ENCODE measurements at regions not wholly inside any gene's neighbourhood (a gene's known extent, or its start where the extent isn't known, plus 50 kb on each side); places are given as distances from the start of the nearest gene placed in this dataset.
"Not testable (repeated sequence)": the region's sequence is repeated elsewhere in the genome, so short reads cannot be mapped to it uniquely, and the experiment has no call there.

- no peaks in the 10 kb centered on the region for H3K9me3 Mint-ChIP-seq
- no peak for ATAC-seq (replicated peaks)
- no peaks in the 10 kb centered on the region for H3K4me1 Mint-ChIP-seq
- H3K36me3 Mint-ChIP-seq (ENCODE audit: low read depth) = no peaks in the 10 kb centered on the region
- no peaks in the 10 kb centered on the region for H3K27me3 Mint-ChIP-seq
- H3K27ac Mint-ChIP-seq = no peak overlapping the region
- H3K4me3 Mint-ChIP-seq = no peak overlapping the region
These were observed 52.3 kb upstream of the ZNF33B start for GRCh38 chr10:42690449-42691360.

DNA sequence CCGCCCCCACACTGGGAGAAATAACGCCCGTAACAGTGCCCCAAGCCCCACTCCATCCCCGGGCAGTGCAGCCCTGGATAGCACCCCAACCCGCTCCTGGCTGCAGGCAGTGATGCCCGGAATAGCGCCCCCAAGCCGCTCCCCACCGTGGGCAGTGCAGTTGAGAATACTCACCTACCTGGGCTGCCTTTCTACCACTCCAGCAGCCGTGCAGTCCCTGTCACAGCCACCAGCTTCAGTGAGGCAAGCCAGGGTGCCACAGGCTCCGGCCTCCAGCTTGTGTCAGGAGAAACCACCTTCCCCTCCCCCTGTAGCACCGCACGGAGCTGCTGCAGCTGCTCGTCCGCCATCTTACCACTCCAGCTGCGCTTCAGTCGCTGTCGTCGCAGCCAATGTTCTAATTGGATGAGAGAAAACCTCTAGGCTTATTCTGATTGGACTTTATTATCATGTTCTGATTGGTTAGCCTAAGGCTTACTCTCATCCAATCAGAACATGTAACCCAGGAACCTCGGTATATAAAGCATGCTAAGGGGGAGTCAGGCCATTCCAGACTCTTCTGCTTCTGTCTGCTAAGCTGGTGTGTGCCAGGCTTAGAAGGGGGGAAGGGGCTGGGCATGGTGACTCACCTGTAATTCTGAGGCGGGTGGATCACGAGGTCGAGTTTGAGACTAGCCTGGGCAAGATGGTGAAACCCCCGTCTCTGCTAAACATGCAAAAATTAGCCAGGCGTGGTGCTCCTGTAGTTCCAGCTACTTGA lies 53.2 kb upstream of the ZNF33B start:
- no peaks in the 10 kb centered on the region for H3K36me3 Mint-ChIP-seq (ENCODE audit: low read depth)
- H3K4me3 Mint-ChIP-seq = no peak overlapping the region
- no peak for ATAC-seq (replicated peaks)
- H3K4me1 Mint-ChIP-seq = no peaks in the 10 kb centered on the region
- no peaks in the 10 kb centered on the region for H3K27me3 Mint-ChIP-seq
- no peaks in the 10 kb centered on the region for H3K9me3 Mint-ChIP-seq
- H3K27ac Mint-ChIP-seq = no peak overlapping the region

GRCh38 chr10:42697926-42698325 lies 59.6 kb upstream of the ZNF33B start:
- Mint-ChIP-seq H3K4me1 (no peaks in the 10 kb centered on the region), H3K27me3 (peaks cover 22% of the 10 kb centered on the region), H3K9me3 (no peaks in the 10 kb centered on the region), H3K4me3 (no peak overlapping the region), H3K36me3 (ENCODE audit: low read depth) (no peaks in the 10 kb centered on the region), H3K27ac (no peak overlapping the region)
- no peak for ATAC-seq (replicated peaks)

- H3K27ac Mint-ChIP-seq = no peak overlapping the region
- no peak for ATAC-seq (replicated peaks)
- no peaks in the 10 kb centered on the region for H3K9me3 Mint-ChIP-seq
- no peaks in the 10 kb centered on the region for H3K4me1 Mint-ChIP-seq
- H3K36me3 Mint-ChIP-seq (ENCODE audit: low read depth) = no peaks in the 10 kb centered on the region
- no peak overlapping the region for H3K4me3 Mint-ChIP-seq
- peaks cover 28% of the 10 kb centered on the region for H3K27me3 Mint-ChIP-seq
These were observed 68.9 kb upstream of the ZNF33B start for GRCh38 chr10:42707234-42707633.

- not testable (repeated sequence) for H3K4me1 Mint-ChIP-seq; H3K4me3 Mint-ChIP-seq; H3K36me3 Mint-ChIP-seq (ENCODE audit: low read depth); H3K9me3 Mint-ChIP-seq; ATAC-seq (replicated peaks); H3K27ac Mint-ChIP-seq
- H3K27me3 Mint-ChIP-seq = peaks cover 18% of the 10 kb centered on the region
These were observed 63.3 kb upstream of the BMS1 start for GRCh38 chr10:42719339-42719738.

- peaks cover 17% of the 10 kb centered on the region for H3K27me3 Mint-ChIP-seq
- H3K4me3 Mint-ChIP-seq = no peak overlapping the region
- no peaks in the 10 kb centered on the region for H3K9me3 Mint-ChIP-seq
- H3K4me1 Mint-ChIP-seq = no peaks in the 10 kb centered on the region
- no peaks in the 10 kb centered on the region for H3K36me3 Mint-ChIP-seq (ENCODE audit: low read depth)
- H3K27ac Mint-ChIP-seq = no peak overlapping the region
- no peak for ATAC-seq (replicated peaks)
These were observed 60.0 kb upstream of the BMS1 start for GRCh38 chr10:42722575-42722974.

- not testable (repeated sequence) for H3K9me3 Mint-ChIP-seq; H3K4me3 Mint-ChIP-seq; H3K4me1 Mint-ChIP-seq; H3K36me3 Mint-ChIP-seq (ENCODE audit: low read depth); H3K27ac Mint-ChIP-seq
- ATAC-seq (replicated peaks) = peak; percentile 89
- H3K27me3 Mint-ChIP-seq = peaks cover 14% of the 10 kb centered on the region
These were observed 59.0 kb upstream of the BMS1 start for GRCh38 chr10:42723549-42723948.

DNA sequence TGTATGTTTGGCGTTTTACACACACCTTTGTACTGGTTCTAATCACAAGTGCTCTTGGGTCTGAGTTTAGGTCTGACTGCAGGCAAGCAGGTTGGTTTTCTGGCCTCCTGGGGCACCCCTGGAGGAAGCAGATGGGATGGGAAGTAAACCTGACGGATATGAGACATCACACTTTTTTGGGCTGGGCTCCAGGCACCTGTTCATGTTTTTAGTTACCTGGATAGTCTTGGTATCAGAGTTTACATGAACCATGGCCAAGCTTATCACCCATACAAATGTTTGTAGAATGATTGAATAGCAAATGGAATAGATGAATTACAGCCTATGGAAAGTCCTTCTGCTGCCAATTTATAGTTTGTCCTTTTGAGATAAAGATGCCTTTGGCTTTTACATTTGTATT lies 57.9 kb upstream of the BMS1 start:
- H3K36me3 Mint-ChIP-seq (ENCODE audit: low read depth); H3K4me3 Mint-ChIP-seq; H3K9me3 Mint-ChIP-seq; H3K27ac Mint-ChIP-seq; ATAC-seq (replicated peaks); H3K4me1 Mint-ChIP-seq: not testable (repeated sequence)
- H3K27me3 Mint-ChIP-seq = peaks cover 19% of the 10 kb centered on the region

- no peaks in the 10 kb centered on the region for H3K36me3 Mint-ChIP-seq (ENCODE audit: low read depth)
- peaks cover 23% of the 10 kb centered on the region for H3K27me3 Mint-ChIP-seq
- H3K4me3 Mint-ChIP-seq = no peak overlapping the region
- H3K9me3 Mint-ChIP-seq = no peaks in the 10 kb centered on the region
- no peak for ATAC-seq (replicated peaks)
- H3K4me1 Mint-ChIP-seq = no peaks in the 10 kb centered on the region
- H3K27ac Mint-ChIP-seq = no peak overlapping the region
These were observed 50.3 kb upstream of the BMS1 start for GRCh38 chr10:42732266-42732665.

Data from activated T-helper 17 cell treated with anti-CD3 and anti-CD28 coated beads, Interleukin-2, amount 50 U/mL, for 72 hours (primary cell).